ENCODE measurements at regions not wholly inside any gene's neighbourhood (a gene's known extent, or its start where the extent isn't known, plus 50 kb on each side); places are given as distances from the start of the nearest gene placed in this dataset.

GRCh38 chr11:25597696-25598095, 734.2 kb upstream of the ANO3 start:
- H3K4me3 ChIP-seq (ENCODE audit: low read length), result no peak overlapping the region
- no peak for DNase-seq (ENCODE audit: low read depth)
- no peak for TF ChIP-seq CTCF (IDR thresholded peaks at IDR 0.05; ENCODE audit: insufficient read depth, low read depth, low read length, missing control alignments)

GRCh38 chr11:25602149-25602548, 729.8 kb upstream of the ANO3 start:
- no peak for TF ChIP-seq CTCF (IDR thresholded peaks at IDR 0.05; ENCODE audit: insufficient read depth, low read depth, low read length, missing control alignments)
- H3K4me3 ChIP-seq (ENCODE audit: low read length), result no peak overlapping the region
- no peak for DNase-seq (ENCODE audit: low read depth)

GRCh38 chr11:25602959-25603358, 729.0 kb upstream of the ANO3 start:
- TF ChIP-seq CTCF (IDR thresholded peaks at IDR 0.05; ENCODE audit: insufficient read depth, low read depth, low read length, missing control alignments), result no peak
- H3K4me3 ChIP-seq (ENCODE audit: low read length), result no peak overlapping the region
- DNase-seq (ENCODE audit: low read depth), result no peak

GRCh38 chr11:25612806-25613205, 719.1 kb upstream of the ANO3 start:
- H3K4me3 ChIP-seq (ENCODE audit: low read length), result no peak overlapping the region
- no peak for DNase-seq (ENCODE audit: low read depth)
- TF ChIP-seq CTCF (IDR thresholded peaks at IDR 0.05; ENCODE audit: insufficient read depth, low read depth, low read length, missing control alignments), result no peak

GRCh38 chr11:25613451-25613850, 718.5 kb upstream of the ANO3 start:
- H3K4me3 ChIP-seq (ENCODE audit: low read length), result no peak overlapping the region
- TF ChIP-seq CTCF (IDR thresholded peaks at IDR 0.05; ENCODE audit: insufficient read depth, low read depth, low read length, missing control alignments), result no peak
- DNase-seq (ENCODE audit: low read depth), result no peak

GRCh38 chr11:25613865-25614264, 718.1 kb upstream of the ANO3 start:
- no peak overlapping the region for H3K4me3 ChIP-seq (ENCODE audit: low read length)
- TF ChIP-seq CTCF (IDR thresholded peaks at IDR 0.05; ENCODE audit: insufficient read depth, low read depth, low read length, missing control alignments), result no peak
- no peak for DNase-seq (ENCODE audit: low read depth)

- TF ChIP-seq CTCF (IDR thresholded peaks at IDR 0.05; ENCODE audit: insufficient read depth, low read depth, low read length, missing control alignments), result no peak
- H3K4me3 ChIP-seq (ENCODE audit: low read length), result no peak overlapping the region
- DNase-seq (ENCODE audit: low read depth), result no peak
Observed at GRCh38 chr11:25615069-25615468, 716.9 kb upstream of the ANO3 start.

All from epithelial cell of esophagus (primary cell).